K562 (cell line): ENCODE measurements at regions not wholly inside any gene's neighbourhood (a gene's known extent, or its start where the extent isn't known, plus 50 kb on each side); places are given as distances from the start of the nearest gene placed in this dataset.

ENCODE experiments used
- ATAC-seq: fragments of 200-7000 bp; cut with Tn5 transposase; 3 replicates; pipeline ENCODE4 v1.9.1; 2020; ENCODE audit warnings: moderate library complexity
- BruUV-seq: library from RNA; stranded (reverse); fragments of 400-500 nt; replicated peaks from 2 replicates; lab custom pipeline; 2021; lab: Mats Ljungman, UMichigan
- CTCF ChIA-PET: fragments of 300-600 bp; formaldehyde crosslinking; extraction: SDS; loops from one replicate; lab custom pipeline; 2021; ENCODE audit warnings: low intra/inter-chr PET ratio; lab: Yijun Ruan, JAX
- POLR2A ChIA-PET: fragments of 300-600, 350-650 bp; sonication (Branson Sonifier 250); formaldehyde crosslinking; extraction: SDS; loops from one replicate; lab custom pipeline; 2021; ENCODE audit warnings: antibody characterized with exemption, inconsistent platforms; lab: Yijun Ruan, JAX
- DNase-seq, 4 experiments: peaks; one replicate each; pipeline versions ENCODE4 v3.0.0 to v3.0.0-alpha.2; 2011 to 2018; ENCODE audit warnings: low spot score in 3 of 4, mixed read lengths in 3 of 4; ENCODE audit errors: extremely low read depth in 1 of 4
- FAIRE-seq: peaks from 2 replicates; lab custom pipeline; 2011; peaks lifted over from hg19 to GRCh38; lab: Jason Lieb, UNC
- H2AFZ ChIP-seq: 2 replicates; pipeline ENCODE4 v1.6.0; 2011; ENCODE audit warnings: low read depth, low read length, control low read depth, inconsistent platforms
- H3K27ac ChIP-seq: fragments of 200-600 bp; 3 replicates; pipeline ENCODE4 v1.8.0; 2011; ENCODE audit warnings: low read depth, mild to moderate bottlenecking, control low read depth, inconsistent platforms, low read length, moderate library complexity, mixed read lengths; ENCODE audit errors: extremely low read depth
- H3K27me3 ChIP-seq, 2 experiments: fragments of 300-600 bp in 1 of 2; 2 replicates in 1 of 2; 3 replicates in 1 of 2; pipeline versions ENCODE4 v1.6.0 to v1.8.0; 2011; ENCODE audit warnings: inconsistent platforms in 2 of 2, low read length in 2 of 2, mild to moderate bottlenecking in 1 of 2, mixed read lengths in 1 of 2, moderate library complexity in 1 of 2; ENCODE audit not compliant: control insufficient read depth in 2 of 2, insufficient read depth in 2 of 2
- H3K36me3 ChIP-seq: fragments of 300-600 bp; 3 replicates; pipeline ENCODE4 v1.8.0; 2011; ENCODE audit warnings: mild to moderate bottlenecking, low read length, inconsistent platforms; ENCODE audit not compliant: control insufficient read depth, insufficient read depth
- H3K4me1 ChIP-seq, 2 experiments: fragments of 200-600 bp in 1 of 2; replicated peaks in 1 of 2; 2 replicates in 1 of 2; 3 replicates in 1 of 2; pipeline versions ENCODE4 v1.5.1 to v1.8.0; 2011; ENCODE audit warnings: inconsistent platforms in 2 of 2, low read length in 2 of 2, mild to moderate bottlenecking in 1 of 2, mixed read lengths in 1 of 2, moderate library complexity in 1 of 2; ENCODE audit not compliant: control insufficient read depth in 2 of 2, insufficient read depth in 2 of 2
- H3K4me2 ChIP-seq: 2 replicates; pipeline ENCODE4 v1.6.1; 2011; ENCODE audit warnings: low read length, control low read depth, inconsistent platforms, mixed read lengths; ENCODE audit not compliant: insufficient read depth
- H3K4me3 ChIP-seq: fragments of 200-600 bp; sonication (generic), shearing (Covaris generic); 2 replicates; pipeline ENCODE4 v1.5.1; 2016; ENCODE audit warnings: control low read depth, inconsistent platforms
- H3K79me2 ChIP-seq: fragments of 200-600 bp; 3 replicates; pipeline ENCODE4 v1.8.0; 2011; ENCODE audit warnings: low read length, inconsistent platforms; ENCODE audit not compliant: control insufficient read depth, insufficient read depth
- H3K9ac ChIP-seq, 2 experiments: 2 replicates each; pipeline versions ENCODE4 v1.6.0 to v1.6.1; 2011; ENCODE audit warnings: low read depth in 2 of 2, low read length in 2 of 2, control low read depth in 1 of 2, inconsistent platforms in 1 of 2, mild to moderate bottlenecking in 1 of 2, mixed read lengths in 1 of 2; ENCODE audit not compliant: insufficient read depth in 1 of 2
- H3K9me1 ChIP-seq: one replicate; pipeline ENCODE4 v1.6.0; 2011; ENCODE audit warnings: inconsistent platforms, mild to moderate bottlenecking, low read length, moderate library complexity; ENCODE audit not compliant: control insufficient read depth, insufficient read depth
- H3K9me3 ChIP-seq: replicated peaks from 2 replicates; pipeline ENCODE4 v1.5.1; 2011; ENCODE audit warnings: low read depth, low read length, inconsistent platforms; ENCODE audit not compliant: control insufficient read depth, insufficient read depth
- H4K20me1 ChIP-seq: replicated peaks from 2 replicates; pipeline ENCODE4 v1.6.1; 2011; ENCODE audit warnings: low read length, inconsistent platforms, mixed read lengths; ENCODE audit not compliant: control insufficient read depth, insufficient read depth
- ETV5 ChIP-seq: sonication (generic); formaldehyde crosslinking; IDR thresholded peaks from 2 replicates; pipeline ENCODE4 v1.4.0; 2020; ENCODE audit warnings: low read depth, mild to moderate bottlenecking, missing genetic modification reagents
- PTTG1 ChIP-seq: fragments of 450-650 bp; IDR thresholded peaks from 2 replicates; pipeline ENCODE4 v1.6.1; 2016; ENCODE audit warnings: low read depth, mild to moderate bottlenecking, missing genetic modification characterization, missing compliant biosample characterization
- SRSF9 ChIP-seq: fragments of 200-400 bp; formaldehyde crosslinking; IDR thresholded peaks from 2 replicates; pipeline ENCODE4 v1.6.1; 2017; ENCODE audit warnings: low read depth, low read length, borderline replicate concordance
- TAF1 ChIP-seq: IDR thresholded peaks from 2 replicates; pipeline ENCODE4 v1.6.1; 2011; ENCODE audit warnings: mild to moderate bottlenecking, low read length, moderate library complexity; ENCODE audit not compliant: insufficient read depth, control insufficient read depth, severe bottlenecking; ENCODE audit errors: extremely low read depth
- TFAM ChIP-seq: fragments of 250-450 bp; sonication (Bioruptor Pico); conservative IDR thresholded peaks from 2 replicates; pipeline ENCODE4 v1.5.0; 2021; ENCODE audit warnings: mild to moderate bottlenecking, moderate library complexity
- THRA ChIP-seq: fragments of 450-650 bp; IDR thresholded peaks from 2 replicates; pipeline ENCODE4 v1.6.1; 2017; ENCODE audit warnings: mild to moderate bottlenecking, moderate library complexity
- YY1 ChIP-seq, 3 experiments: IDR thresholded peaks; 2 replicates each; pipeline ENCODE4 v1.6.1; 2011; ENCODE audit warnings: low read length in 2 of 3, mild to moderate bottlenecking in 2 of 3, moderate library complexity in 2 of 3, borderline replicate concordance in 1 of 3, control low read depth in 1 of 3, low read depth in 1 of 3; ENCODE audit not compliant: insufficient read depth in 3 of 3, insufficient replicate concordance in 2 of 3, control insufficient read depth in 1 of 3, insufficient read length in 1 of 3; ENCODE audit errors: extremely low read depth in 1 of 3
- ZBTB34 ChIP-seq: fragments of 250-450 bp; sonication (Bioruptor Pico); IDR thresholded peaks from 2 replicates; pipeline ENCODE4 v1.8.0; 2021; ENCODE audit warnings: mild to moderate bottlenecking, moderate library complexity
- ZFP1 ChIP-seq: fragments of 450-650 bp; formaldehyde crosslinking; IDR thresholded peaks from 2 replicates; pipeline ENCODE4 v1.4.0; 2020; ENCODE audit warnings: mild to moderate bottlenecking, mixed read lengths
- ZNF444 ChIP-seq: fragments of 250-450 bp; sonication (Bioruptor Pico); IDR thresholded peaks from 2 replicates; pipeline ENCODE4 v1.4.0; 2020; ENCODE audit warnings: mild to moderate bottlenecking, moderate library complexity
- ZNF592 ChIP-seq: fragments of 450-650 bp; IDR thresholded peaks from 2 replicates; pipeline ENCODE4 v1.6.1; 2017; ENCODE audit warnings: antibody characterized with exemption, mild to moderate bottlenecking
- WGBS: fragments of 100-300 bp; shearing (Covaris generic); methylation state at CpG from one replicate; pipeline ENCODE4 v1.1.6; 2016; ENCODE audit warnings: low coverage, mixed read lengths; ENCODE audit not compliant: insufficient coverage; ENCODE audit errors: missing lambda C conversion rate; 5-methylcytosine and 5-hydroxymethylcytosine counted together
- in situ Hi-C: fragments of 300-500 bp; cut with MboI; formaldehyde crosslinking; loops from 4 replicates; pipeline ENCODE4 v1.15.0; 2018; ENCODE audit warnings: inconsistent platforms, mixed read lengths
- intact Hi-C: fragments of 100-400 bp; cut with micrococcal nuclease; formaldehyde crosslinking; loops from 2 replicates; pipeline ENCODE4 v1.14.2; 2022

- in situ Hi-C loops, result no loop called here
- intact Hi-C loops, result no loop called here
- Histone ChIP-seq H3K4me3 (no peak overlapping the region), H3K36me3 (no peaks in the 10 kb centered on the region), H3K9me3 (no peaks in the 10 kb centered on the region), H3K4me1 (no peaks in the 10 kb centered on the region), H3K79me2 (no peaks in the 10 kb centered on the region), H3K9ac (no peak overlapping the region), H3K27ac (no peak overlapping the region), H4K20me1 (no peaks in the 10 kb centered on the region), H3K4me2 (no peak overlapping the region), H3K9me1 (no peaks in the 10 kb centered on the region), H3K27me3 (no peaks in the 10 kb centered on the region; a peak in 1 of 5 replicates), H2AFZ (no peak overlapping the region)
- WGBS, result under 1% methylated on average over 7 of the region's 7 CpGs
- no TSS peak for BruUV-seq
- POLR2A ChIA-PET, result interaction anchor here (0.6 to 0.7 kb wide), 2 partner anchors 409 to 1428 kb away, joined by 3 read pairs; no protein-coding TSS in a partner anchor
- DNase-seq, result no peak
- CTCF ChIA-PET, result no interaction called here
- no peak for TF ChIP-seq THRA
- no peak for TF ChIP-seq TFAM
- no peak for TF ChIP-seq YY1 (IDR thresholded peaks at IDR 0.05; ENCODE audit: borderline replicate concordance in 1 of 3, control insufficient read depth in 1 of 3, extremely low read depth in 1 of 3, insufficient read depth in 3 of 3, insufficient read length in 1 of 3, insufficient replicate concordance in 2 of 3, low read depth in 1 of 3, low read length in 2 of 3)
- no peak for TF ChIP-seq ZNF444 (CRISPR knock-in tag)
- TF ChIP-seq SRSF9, result no peak
- no peak for TF ChIP-seq TAF1
- no peak for TF ChIP-seq PTTG1
- TF ChIP-seq ETV5, result no peak
- TF ChIP-seq ZNF592, result no peak
- no peak for TF ChIP-seq ZFP1
- no peak for TF ChIP-seq ZBTB34 (CRISPR knock-in tag)
- ATAC-seq, result no peak
- FAIRE-seq, result no peak
Observed at GRCh38 chr18:25516747-25517498, 165.0 kb upstream of the ZNF521 start.
